HFFc6 (cell line): ENCODE measurements at regions not wholly inside any gene's neighbourhood (a gene's known extent, or its start where the extent isn't known, plus 50 kb on each side); places are given as distances from the start of the nearest gene placed in this dataset.

Source experiments
- DNase-seq: peaks from one replicate; pipeline ENCODE4 v3.0.0-alpha.2; 2018
- H3K27ac Mint-ChIP-seq: 2 replicates; pipeline ENCODE4 v1.8.0; 2020; ENCODE audit warnings: mild to moderate bottlenecking, mixed read lengths
- H3K27me3 Mint-ChIP-seq: 2 replicates; pipeline ENCODE4 v1.8.0; 2021; ENCODE audit warnings: mild to moderate bottlenecking, moderate library complexity, mixed read lengths; ENCODE audit not compliant: insufficient read depth
- H3K36me3 Mint-ChIP-seq: 2 replicates; pipeline ENCODE4 v1.8.0; 2021; ENCODE audit warnings: low read depth, mixed read lengths
- H3K4me1 Mint-ChIP-seq: 2 replicates; pipeline ENCODE4 v1.8.0; 2020; ENCODE audit warnings: low read depth, mixed read lengths
- H3K4me3 Mint-ChIP-seq: 2 replicates; pipeline ENCODE4 v1.8.0; 2020; ENCODE audit warnings: mild to moderate bottlenecking, moderate library complexity, mixed read lengths
- H3K9me3 Mint-ChIP-seq: 2 replicates; pipeline ENCODE4 v1.8.0; 2020; ENCODE audit warnings: mild to moderate bottlenecking, mixed read lengths
- TF ChIP-seq, protein P1 (sequence below): fragments of 200-600 bp; sonication (generic); IDR thresholded peaks from 2 replicates; pipeline ENCODE4 v1.5.0; 2021; ENCODE audit warnings: antibody characterized with exemption, mild to moderate bottlenecking

DNA sequence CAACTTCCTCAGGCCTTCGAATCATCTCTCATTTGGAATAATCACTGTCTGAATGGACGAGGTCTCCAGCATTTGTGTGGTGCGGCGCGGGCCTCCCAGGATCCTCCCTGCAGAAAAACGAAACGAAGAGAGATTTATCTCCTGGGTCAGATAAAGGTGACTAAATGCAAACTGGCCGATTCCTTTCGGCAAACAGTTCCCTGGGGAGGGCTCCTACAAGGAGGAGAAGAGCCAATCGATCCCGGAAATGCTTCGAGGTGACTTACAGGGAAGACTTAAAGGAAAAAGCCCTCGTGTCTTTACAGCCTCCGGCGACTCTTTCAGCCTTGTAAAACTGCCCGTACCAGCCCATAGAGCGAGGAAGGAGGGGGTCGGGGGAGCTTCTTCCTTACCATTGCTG, 126.5 kb downstream of the MIAT start:
- no peaks in the 10 kb centered on the region for H3K4me1 Mint-ChIP-seq
- H3K27me3 Mint-ChIP-seq = 0 out of 2 replicates have a peak, but pooled peaks cover 1% of the 10 kb centered on the region
- DNase-seq = no peak
- no peak overlapping the region for H3K27ac Mint-ChIP-seq
- TF ChIP-seq, protein P1, sequence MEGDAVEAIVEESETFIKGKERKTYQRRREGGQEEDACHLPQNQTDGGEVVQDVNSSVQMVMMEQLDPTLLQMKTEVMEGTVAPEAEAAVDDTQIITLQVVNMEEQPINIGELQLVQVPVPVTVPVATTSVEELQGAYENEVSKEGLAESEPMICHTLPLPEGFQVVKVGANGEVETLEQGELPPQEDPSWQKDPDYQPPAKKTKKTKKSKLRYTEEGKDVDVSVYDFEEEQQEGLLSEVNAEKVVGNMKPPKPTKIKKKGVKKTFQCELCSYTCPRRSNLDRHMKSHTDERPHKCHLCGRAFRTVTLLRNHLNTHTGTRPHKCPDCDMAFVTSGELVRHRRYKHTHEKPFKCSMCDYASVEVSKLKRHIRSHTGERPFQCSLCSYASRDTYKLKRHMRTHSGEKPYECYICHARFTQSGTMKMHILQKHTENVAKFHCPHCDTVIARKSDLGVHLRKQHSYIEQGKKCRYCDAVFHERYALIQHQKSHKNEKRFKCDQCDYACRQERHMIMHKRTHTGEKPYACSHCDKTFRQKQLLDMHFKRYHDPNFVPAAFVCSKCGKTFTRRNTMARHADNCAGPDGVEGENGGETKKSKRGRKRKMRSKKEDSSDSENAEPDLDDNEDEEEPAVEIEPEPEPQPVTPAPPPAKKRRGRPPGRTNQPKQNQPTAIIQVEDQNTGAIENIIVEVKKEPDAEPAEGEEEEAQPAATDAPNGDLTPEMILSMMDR = no peak
- H3K9me3 Mint-ChIP-seq = no peaks in the 10 kb centered on the region; the same call in 1 of the 2 replicates
- H3K36me3 Mint-ChIP-seq = peaks cover 6% of the 10 kb centered on the region
- no peak overlapping the region for H3K4me3 Mint-ChIP-seq

DNA sequence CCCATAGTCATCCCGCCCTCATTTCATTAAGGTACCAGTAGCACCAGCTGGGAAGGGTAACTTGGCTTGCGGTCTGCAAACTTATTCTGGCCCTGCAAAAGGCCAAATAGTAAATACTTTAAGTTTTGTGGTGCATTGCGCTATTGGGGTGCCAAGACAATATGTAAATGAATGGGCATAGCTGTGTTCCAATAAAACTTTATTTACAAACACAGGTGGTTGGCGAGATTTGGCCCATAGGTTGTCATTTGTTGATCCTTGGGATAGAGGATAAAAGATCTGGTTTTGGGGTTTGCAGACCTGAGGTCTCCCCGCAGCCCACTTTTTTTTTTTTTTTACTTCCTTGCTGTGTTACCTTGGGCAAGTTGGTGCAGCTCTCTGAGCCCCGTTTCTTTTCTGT, 127.4 kb downstream of the MIAT start:
- H3K27me3 Mint-ChIP-seq = 0 out of 2 replicates have a peak, but pooled peaks cover 1% of the 10 kb centered on the region
- DNase-seq = no peak
- TF ChIP-seq, protein P1 = no peak
- no peaks in the 10 kb centered on the region; the same call in 1 of the 2 replicates for H3K9me3 Mint-ChIP-seq
- H3K27ac Mint-ChIP-seq = no peak overlapping the region
- no peaks in the 10 kb centered on the region for H3K4me1 Mint-ChIP-seq
- peaks cover 3% of the 10 kb centered on the region for H3K36me3 Mint-ChIP-seq
- no peak overlapping the region for H3K4me3 Mint-ChIP-seq

DNA sequence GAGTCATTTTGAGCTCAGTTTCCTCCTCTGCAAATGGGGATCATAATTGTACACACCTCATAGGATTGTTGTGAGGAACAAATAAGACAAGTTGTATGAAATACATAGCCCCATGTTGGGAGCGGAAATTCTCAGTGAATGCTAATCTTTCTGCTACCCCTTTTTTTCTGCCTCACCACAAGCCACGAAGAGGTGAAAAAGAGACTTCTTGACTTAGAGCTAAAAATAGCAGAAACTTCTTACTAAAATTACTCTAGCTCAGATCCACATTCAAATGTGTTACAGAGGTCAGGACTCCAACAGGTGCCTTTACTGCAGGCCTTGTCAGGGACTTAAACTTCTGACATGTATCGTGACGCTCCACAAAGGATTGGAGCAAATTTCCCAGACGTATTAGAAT, 128.5 kb downstream of the MIAT start:
- Mint-ChIP-seq H3K4me3 (no peak overlapping the region), H3K36me3 (no peaks in the 10 kb centered on the region), H3K4me1 (no peaks in the 10 kb centered on the region), H3K27ac (no peak overlapping the region), H3K27me3 (0 out of 2 replicates have a peak, but pooled peaks cover 1% of the 10 kb centered on the region), H3K9me3 (no peaks in the 10 kb centered on the region)
- TF ChIP-seq, protein P1 = no peak
- no peak for DNase-seq

DNA sequence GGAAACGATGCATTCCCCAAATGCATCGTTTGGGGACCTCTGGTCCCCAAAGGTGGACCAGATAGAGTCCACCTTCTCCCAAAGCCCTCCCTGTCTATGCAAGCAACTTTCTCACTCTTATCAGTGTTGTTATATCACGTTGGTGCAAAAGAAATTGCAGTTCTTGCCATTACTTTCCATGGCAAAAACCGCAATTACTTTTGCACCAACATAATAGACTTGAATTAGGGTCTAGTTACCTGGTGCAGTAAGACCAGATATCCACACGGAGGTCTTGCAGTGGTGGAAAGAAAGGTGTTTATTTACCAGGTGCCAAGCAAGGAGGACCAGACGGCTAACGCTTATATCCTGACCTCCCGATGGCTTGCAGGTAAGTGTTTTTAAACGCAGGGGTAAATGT, 129.0 kb downstream of the MIAT start:
- Mint-ChIP-seq H3K9me3 (no peaks in the 10 kb centered on the region), H3K27me3 (0 out of 2 replicates have a peak, but pooled peaks cover 1% of the 10 kb centered on the region), H3K4me1 (no peaks in the 10 kb centered on the region), H3K36me3 (no peaks in the 10 kb centered on the region), H3K27ac (no peak overlapping the region), H3K4me3 (no peak overlapping the region)
- TF ChIP-seq, protein P1 = no peak
- no peak for DNase-seq

DNA sequence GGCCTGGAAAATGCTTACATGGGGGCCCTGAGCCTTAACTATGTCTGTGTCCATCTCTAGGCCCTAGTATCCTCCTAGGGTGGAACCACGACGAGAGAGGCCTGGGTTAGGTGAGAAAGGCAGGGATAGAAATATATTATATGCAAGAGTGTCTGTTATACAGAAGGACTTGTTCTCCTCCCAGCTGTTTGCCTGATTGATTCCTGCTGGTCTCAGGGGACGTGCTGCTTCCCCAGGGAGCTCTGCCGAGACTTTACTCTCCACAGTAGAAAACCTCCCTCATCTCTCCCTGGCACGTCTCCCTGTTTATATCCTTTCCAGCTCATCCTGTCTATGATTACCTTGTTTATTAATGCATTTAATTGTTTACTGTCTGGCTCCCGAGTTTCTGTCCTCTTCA, 132.6 kb downstream of the MIAT start:
- DNase-seq = no peak
- Mint-ChIP-seq H3K9me3 (no peaks in the 10 kb centered on the region), H3K36me3 (no peaks in the 10 kb centered on the region), H3K27ac (no peak overlapping the region), H3K4me1 (peaks cover 14% of the 10 kb centered on the region), H3K27me3 (0 out of 2 replicates have a peak, but pooled peaks cover 1% of the 10 kb centered on the region), H3K4me3 (no peak overlapping the region)
- TF ChIP-seq, protein P1 = no peak

DNA sequence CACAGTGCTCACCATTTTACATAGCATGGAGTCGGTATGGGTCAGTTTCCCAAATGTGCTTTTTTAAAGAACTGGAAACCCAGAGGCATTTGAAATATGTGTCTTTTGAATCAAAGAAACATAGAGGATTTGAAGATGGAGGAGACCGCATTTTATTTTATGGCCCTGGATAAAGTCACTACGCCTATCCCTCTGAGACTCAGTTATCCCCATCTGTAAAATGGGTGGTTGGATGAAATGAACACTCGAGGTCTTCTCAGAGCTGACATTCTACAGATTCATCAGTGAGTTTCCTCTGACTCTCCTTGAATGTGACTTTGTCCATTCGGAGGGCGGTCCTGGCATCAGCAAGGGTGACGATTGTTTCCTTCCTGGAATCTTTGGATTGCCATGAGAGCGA, 135.1 kb downstream of the MIAT start:
- H3K9me3 Mint-ChIP-seq = peaks cover 3% of the 10 kb centered on the region; the same call in 1 of the 2 replicates
- H3K36me3 Mint-ChIP-seq = peaks cover 4% of the 10 kb centered on the region; the same call in 1 of the 2 replicates
- H3K4me1 Mint-ChIP-seq = peaks cover 29% of the 10 kb centered on the region

More for the DNA sequence above, 135.1 kb downstream of the MIAT start:
- TF ChIP-seq, protein P1 = no peak
- no peak overlapping the region for H3K27ac Mint-ChIP-seq
- H3K27me3 Mint-ChIP-seq = peaks cover 3% of the 10 kb centered on the region; the same call in 1 of the 2 replicates
- no peak for DNase-seq
- H3K4me3 Mint-ChIP-seq = no peak overlapping the region
